Tibial nerve (tissue), 4 donors: ENCODE measurements at regions not wholly inside any gene's neighbourhood (a gene's known extent, or its start where the extent isn't known, plus 50 kb on each side); places are given as distances from the start of the nearest gene placed in this dataset.

ENCODE experiments used
- DNase-seq, 2 donors: peaks; one replicate each; pipeline ENCODE4 v3.0.0-alpha.2; 2019; ENCODE audit warnings: low spot score in 2 of 2
- H3K27ac ChIP-seq, 4 donors: fragments of 200-600 bp; sonication (generic) in 3 of 4; one replicate each; pipeline ENCODE4 v1.5.1; 2017 to 2019; ENCODE audit warnings: mild to moderate bottlenecking in 1 of 4
- H3K27me3 ChIP-seq, 2 donors: fragments of 200-600 bp; sonication (generic) in 1 of 2; one replicate each; pipeline versions ENCODE4 v1.5.1 to v1.6.0; 2017 to 2019
- H3K36me3 ChIP-seq, 3 donors: fragments of 200-600 bp; sonication (generic); one replicate each; pipeline ENCODE4 v1.5.1; 2018 to 2019
- H3K4me1 ChIP-seq, 4 donors: fragments of 200-600 bp; sonication (generic) in 3 of 4; one replicate each; pipeline ENCODE4 v1.5.1; 2017 to 2019
- H3K4me3 ChIP-seq, 4 donors: fragments of 200-600 bp; sonication (generic) in 3 of 4; one replicate each; pipeline ENCODE4 v1.5.1; 2017 to 2019; ENCODE audit warnings: mild to moderate bottlenecking in 1 of 4, moderate library complexity in 1 of 4
- H3K9me3 ChIP-seq, 4 donors: fragments of 200-600 bp; sonication (generic) in 3 of 4; one replicate each; pipeline ENCODE4 v1.5.1; 2017 to 2019
- EP300 ChIP-seq, 2 donors: sonication (generic); formaldehyde crosslinking; IDR thresholded peaks; one replicate each; pipeline ENCODE4 v1.6.1; 2017; ENCODE audit warnings: antibody characterized with exemption in 2 of 2, mild to moderate bottlenecking in 1 of 2
- POLR2A ChIP-seq, 2 donors: fragments of 450-650 bp; IDR thresholded peaks; one replicate each; pipeline ENCODE4 v1.6.1; 2017; ENCODE audit warnings: antibody characterized with exemption in 2 of 2, mild to moderate bottlenecking in 2 of 2, moderate library complexity in 2 of 2
- WGBS, 2 donors: methylation state at CpG; one replicate each; pipeline ENCODE4 v1.1.5; 2018; 5-methylcytosine and 5-hydroxymethylcytosine counted together
- TF ChIP-seq, protein P1 (sequence below), 5 experiments: fragments of 200-600 bp in 3 of 5; fragments of 450-650 bp in 2 of 5; sonication (generic) in 3 of 5; IDR thresholded peaks; one replicate each; pipeline ENCODE4 v1.5.1; 2016 to 2019; ENCODE audit warnings: antibody characterized with exemption in 5 of 5, mild to moderate bottlenecking in 3 of 5, moderate library complexity in 2 of 5

DNA sequence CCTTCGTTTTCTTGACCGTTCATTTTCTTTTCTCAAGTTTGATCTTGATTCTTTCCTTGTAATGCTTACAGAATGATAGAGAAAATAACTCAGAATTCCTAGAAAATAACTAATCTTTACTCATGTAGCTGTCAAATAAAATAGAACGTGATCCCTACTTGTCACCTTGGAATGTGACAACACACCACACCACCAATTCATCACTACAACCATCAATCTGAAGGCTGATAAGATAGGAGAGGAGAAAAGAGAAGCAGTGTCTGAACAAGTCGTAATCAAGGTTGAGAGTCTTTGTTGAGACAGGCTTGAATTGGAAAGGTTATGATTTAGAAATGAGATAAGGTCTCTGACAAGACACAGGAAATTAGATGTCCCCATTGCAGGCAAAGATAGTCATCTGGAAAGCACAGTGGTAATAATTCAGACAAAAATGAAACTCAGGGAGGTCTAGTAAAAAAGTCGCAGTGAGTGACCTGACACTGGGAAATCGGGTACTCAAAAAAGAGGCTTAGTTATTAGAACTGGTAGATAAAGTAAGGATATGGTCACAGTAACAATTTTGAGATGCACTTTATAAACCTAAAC lies 456.2 kb downstream of the FAT4 start:
- WGBS, 2 donors = 87 to 89% methylated on average over 6 of the region's 6 CpGs
- no peak overlapping the region for H3K4me3 ChIP-seq
- H3K27ac ChIP-seq = no peak overlapping the region
- no peaks in the 10 kb centered on the region for H3K9me3 ChIP-seq
- no peaks in the 10 kb centered on the region for H3K36me3 ChIP-seq
- H3K27me3 ChIP-seq = no peaks in the 10 kb centered on the region
- TF ChIP-seq, protein P1, sequence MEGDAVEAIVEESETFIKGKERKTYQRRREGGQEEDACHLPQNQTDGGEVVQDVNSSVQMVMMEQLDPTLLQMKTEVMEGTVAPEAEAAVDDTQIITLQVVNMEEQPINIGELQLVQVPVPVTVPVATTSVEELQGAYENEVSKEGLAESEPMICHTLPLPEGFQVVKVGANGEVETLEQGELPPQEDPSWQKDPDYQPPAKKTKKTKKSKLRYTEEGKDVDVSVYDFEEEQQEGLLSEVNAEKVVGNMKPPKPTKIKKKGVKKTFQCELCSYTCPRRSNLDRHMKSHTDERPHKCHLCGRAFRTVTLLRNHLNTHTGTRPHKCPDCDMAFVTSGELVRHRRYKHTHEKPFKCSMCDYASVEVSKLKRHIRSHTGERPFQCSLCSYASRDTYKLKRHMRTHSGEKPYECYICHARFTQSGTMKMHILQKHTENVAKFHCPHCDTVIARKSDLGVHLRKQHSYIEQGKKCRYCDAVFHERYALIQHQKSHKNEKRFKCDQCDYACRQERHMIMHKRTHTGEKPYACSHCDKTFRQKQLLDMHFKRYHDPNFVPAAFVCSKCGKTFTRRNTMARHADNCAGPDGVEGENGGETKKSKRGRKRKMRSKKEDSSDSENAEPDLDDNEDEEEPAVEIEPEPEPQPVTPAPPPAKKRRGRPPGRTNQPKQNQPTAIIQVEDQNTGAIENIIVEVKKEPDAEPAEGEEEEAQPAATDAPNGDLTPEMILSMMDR (IDR thresholded peaks at IDR 0.05) = no peak
- TF ChIP-seq EP300 (IDR thresholded peaks at IDR 0.05) (no peak), POLR2A (IDR thresholded peaks at IDR 0.05) (no peak)
- DNase-seq = no peak
- no peaks in the 10 kb centered on the region for H3K4me1 ChIP-seq

GRCh38 chr4:125772680-125773079 lies 457.9 kb downstream of the FAT4 start:
- Histone ChIP-seq H3K4me1 (no peaks in the 10 kb centered on the region), H3K4me3 (no peak overlapping the region), H3K9me3 (no peaks in the 10 kb centered on the region), H3K27ac (no peak overlapping the region), H3K27me3 (no peaks in the 10 kb centered on the region), H3K36me3 (no peaks in the 10 kb centered on the region)
- TF ChIP-seq EP300 (IDR thresholded peaks at IDR 0.05) (no peak), POLR2A (IDR thresholded peaks at IDR 0.05) (no peak)
- TF ChIP-seq, protein P1 (IDR thresholded peaks at IDR 0.05) = no peak
- 100% methylated on average over 1 of the region's 1 CpG for WGBS, 2 donors
- DNase-seq = no peak

DNA sequence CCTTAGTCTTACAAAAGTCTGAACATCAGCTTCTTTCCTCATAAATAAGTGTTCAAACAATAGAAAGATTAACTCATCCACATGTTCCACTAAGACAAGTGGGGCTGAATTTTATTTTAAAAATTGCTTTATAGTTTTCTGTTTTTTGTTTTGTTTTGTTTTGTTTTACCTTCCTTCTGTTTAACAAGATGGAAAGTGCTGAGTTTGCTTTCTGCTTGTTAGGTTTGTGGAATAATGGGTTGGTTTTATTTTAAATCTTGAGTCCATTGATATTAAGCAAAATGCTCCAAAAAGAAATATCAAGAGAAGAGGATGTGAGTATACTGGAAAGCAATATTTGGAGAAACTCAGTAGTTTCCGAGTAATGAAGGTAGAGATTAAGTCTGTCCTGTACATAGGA lies 458.7 kb downstream of the FAT4 start:
- 85 to 97% methylated on average over 1 of the region's 1 CpG for WGBS, 2 donors

GRCh38 chr4:125773931-125774330 lies 459.2 kb downstream of the FAT4 start:
- no peaks in the 10 kb centered on the region for H3K36me3 ChIP-seq
- 74 to 78% methylated on average over 2 of the region's 2 CpGs for WGBS, 2 donors
- no peak overlapping the region for H3K27ac ChIP-seq
- H3K4me3 ChIP-seq = no peak overlapping the region
- no peaks in the 10 kb centered on the region for H3K27me3 ChIP-seq
- no peak for DNase-seq
- no peaks in the 10 kb centered on the region for H3K4me1 ChIP-seq
- H3K9me3 ChIP-seq = no peaks in the 10 kb centered on the region
- TF ChIP-seq, protein P1 (IDR thresholded peaks at IDR 0.05) = no peak
- no peak for TF ChIP-seq EP300 (IDR thresholded peaks at IDR 0.05)
- no peak for TF ChIP-seq POLR2A (IDR thresholded peaks at IDR 0.05)

More for the DNA sequence above, 458.7 kb downstream of the FAT4 start:
- no peaks in the 10 kb centered on the region for H3K4me1 ChIP-seq
- no peak overlapping the region for H3K27ac ChIP-seq
- H3K4me3 ChIP-seq = no peak overlapping the region
- TF ChIP-seq POLR2A (IDR thresholded peaks at IDR 0.05) (no peak), EP300 (IDR thresholded peaks at IDR 0.05) (no peak)
- TF ChIP-seq, protein P1 (IDR thresholded peaks at IDR 0.05) = no peak
- no peaks in the 10 kb centered on the region for H3K27me3 ChIP-seq
- H3K36me3 ChIP-seq = no peaks in the 10 kb centered on the region
- H3K9me3 ChIP-seq = no peaks in the 10 kb centered on the region
- no peak for DNase-seq

GRCh38 chr4:125776146-125776545 lies 461.4 kb downstream of the FAT4 start:
- DNase-seq = no peak
- Histone ChIP-seq H3K9me3 (no peaks in the 10 kb centered on the region), H3K4me1 (no peaks in the 10 kb centered on the region), H3K4me3 (no peak overlapping the region), H3K27ac (no peak overlapping the region), H3K36me3 (no peaks in the 10 kb centered on the region), H3K27me3 (no peaks in the 10 kb centered on the region)
- TF ChIP-seq POLR2A (IDR thresholded peaks at IDR 0.05) = no peak
- no peak for TF ChIP-seq EP300 (IDR thresholded peaks at IDR 0.05)
- TF ChIP-seq, protein P1 (IDR thresholded peaks at IDR 0.05) = no peak
- 85% methylated on average over 4 of the region's 4 CpGs for WGBS, 2 donors
